Type B pancreatic cell (in vitro differentiated cells): ENCODE measurements at regions not wholly inside any gene's neighbourhood (a gene's known extent, or its start where the extent isn't known, plus 50 kb on each side); places are given as distances from the start of the nearest gene placed in this dataset.
A peak's percentile ranks its signal among the peaks of the same experiment; 100 is the strongest.

Experiments
- DNase-seq: peaks from one replicate; pipeline ENCODE4 v3.0.0; 2021; ENCODE audit warnings: mixed read lengths; ENCODE audit not compliant: unreplicated experiment; ENCODE audit errors: extremely low spot score
- H3K27ac Mint-ChIP-seq: 2 replicates; pipeline ENCODE4 v1.8.0; 2021; ENCODE audit warnings: mild to moderate bottlenecking, mixed read lengths
- H3K27me3 Mint-ChIP-seq: 2 replicates; pipeline ENCODE4 v1.8.0; 2021; ENCODE audit warnings: mixed read lengths
- H3K36me3 Mint-ChIP-seq: 2 replicates; pipeline ENCODE4 v1.8.0; 2021; ENCODE audit warnings: mixed read lengths
- H3K4me1 Mint-ChIP-seq: one replicate; pipeline ENCODE4 v1.8.0; 2021; ENCODE audit warnings: mixed read lengths; ENCODE audit not compliant: unreplicated experiment
- H3K4me3 Mint-ChIP-seq: 2 replicates; pipeline ENCODE4 v1.8.0; 2021; ENCODE audit warnings: mild to moderate bottlenecking, mixed read lengths
- H3K9me3 Mint-ChIP-seq: 2 replicates; pipeline ENCODE4 v1.8.0; 2021; ENCODE audit warnings: mixed read lengths
- TF ChIP-seq, protein P1 (sequence below): fragments of 200-600 bp; sonication (generic); conservative IDR thresholded peaks from 2 replicates; pipeline ENCODE4 v1.5.0; 2021; ENCODE audit warnings: antibody characterized with exemption, mild to moderate bottlenecking

DNA sequence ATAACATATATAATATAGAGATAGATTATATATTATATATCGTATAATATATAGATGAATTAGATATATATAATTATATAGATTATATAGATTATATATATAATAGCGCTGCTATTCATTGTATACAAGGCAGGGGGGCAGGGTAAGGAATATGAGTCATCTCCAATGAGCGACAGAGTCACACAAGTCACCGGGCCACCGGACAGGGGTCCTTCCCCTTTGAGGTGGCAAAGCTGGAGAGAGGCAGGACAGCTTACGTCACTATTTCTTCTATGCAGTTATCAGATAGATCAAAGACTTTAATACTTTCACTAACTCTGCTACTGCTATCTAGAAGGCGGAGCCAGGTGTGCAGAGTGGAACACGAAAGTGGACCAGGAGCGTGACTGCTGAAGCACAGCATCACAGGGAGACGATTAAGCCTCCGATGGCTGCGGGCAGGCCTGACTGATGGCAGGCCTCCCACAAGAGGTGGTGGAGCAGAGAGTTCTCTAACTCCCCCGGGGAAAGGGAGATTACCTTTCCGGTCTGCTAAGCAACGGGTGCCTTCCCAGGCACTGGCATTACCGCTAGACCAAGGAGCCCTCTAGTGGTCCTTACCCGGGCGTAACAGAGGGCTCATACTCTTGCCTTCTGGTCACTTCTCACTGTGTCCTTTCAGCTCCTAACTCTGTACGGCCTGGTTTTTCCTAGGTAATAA lies 2154.7 kb downstream of the MRPL39 start:
- no peaks in the 10 kb centered on the region for H3K9me3 Mint-ChIP-seq
- H3K4me1 Mint-ChIP-seq: no peaks in the 10 kb centered on the region
- peak overlapping the region; percentile 55 for H3K4me3 Mint-ChIP-seq
- H3K27me3 Mint-ChIP-seq: no peaks in the 10 kb centered on the region
- no peak overlapping the region for H3K27ac Mint-ChIP-seq
- DNase-seq: no peak
- TF ChIP-seq, protein P1, sequence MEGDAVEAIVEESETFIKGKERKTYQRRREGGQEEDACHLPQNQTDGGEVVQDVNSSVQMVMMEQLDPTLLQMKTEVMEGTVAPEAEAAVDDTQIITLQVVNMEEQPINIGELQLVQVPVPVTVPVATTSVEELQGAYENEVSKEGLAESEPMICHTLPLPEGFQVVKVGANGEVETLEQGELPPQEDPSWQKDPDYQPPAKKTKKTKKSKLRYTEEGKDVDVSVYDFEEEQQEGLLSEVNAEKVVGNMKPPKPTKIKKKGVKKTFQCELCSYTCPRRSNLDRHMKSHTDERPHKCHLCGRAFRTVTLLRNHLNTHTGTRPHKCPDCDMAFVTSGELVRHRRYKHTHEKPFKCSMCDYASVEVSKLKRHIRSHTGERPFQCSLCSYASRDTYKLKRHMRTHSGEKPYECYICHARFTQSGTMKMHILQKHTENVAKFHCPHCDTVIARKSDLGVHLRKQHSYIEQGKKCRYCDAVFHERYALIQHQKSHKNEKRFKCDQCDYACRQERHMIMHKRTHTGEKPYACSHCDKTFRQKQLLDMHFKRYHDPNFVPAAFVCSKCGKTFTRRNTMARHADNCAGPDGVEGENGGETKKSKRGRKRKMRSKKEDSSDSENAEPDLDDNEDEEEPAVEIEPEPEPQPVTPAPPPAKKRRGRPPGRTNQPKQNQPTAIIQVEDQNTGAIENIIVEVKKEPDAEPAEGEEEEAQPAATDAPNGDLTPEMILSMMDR: peak; percentile 70
- no peaks in the 10 kb centered on the region for H3K36me3 Mint-ChIP-seq

GRCh38 chr21:23445307-23445706 lies 2162.0 kb downstream of the MRPL39 start:
- H3K4me1 Mint-ChIP-seq: no peaks in the 10 kb centered on the region
- no peak overlapping the region for H3K27ac Mint-ChIP-seq
- no peaks in the 10 kb centered on the region for H3K9me3 Mint-ChIP-seq
- TF ChIP-seq, protein P1: no peak
- H3K36me3 Mint-ChIP-seq: no peaks in the 10 kb centered on the region
- H3K4me3 Mint-ChIP-seq: no peak overlapping the region
- H3K27me3 Mint-ChIP-seq: no peaks in the 10 kb centered on the region
- no peak for DNase-seq

DNA sequence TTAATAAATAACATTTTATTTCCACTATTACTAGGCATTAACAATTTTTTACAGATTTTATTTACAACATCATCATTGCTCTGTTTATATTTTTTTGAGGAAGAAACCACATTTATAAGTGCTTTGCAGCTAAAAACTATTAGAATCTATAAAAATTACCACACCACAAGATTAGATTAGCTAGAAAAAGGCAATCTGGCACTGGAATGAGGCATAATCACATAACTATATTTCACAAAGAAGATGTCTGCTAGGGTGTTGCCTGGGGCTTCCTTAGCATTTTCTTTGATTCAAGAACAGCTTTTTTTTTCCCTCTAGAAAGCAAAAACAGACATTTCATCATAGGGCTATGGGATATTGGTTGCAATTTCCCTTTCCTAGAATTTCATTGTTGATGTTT lies 2169.2 kb downstream of the MRPL39 start:
- H3K4me1 Mint-ChIP-seq: no peaks in the 10 kb centered on the region
- H3K27ac Mint-ChIP-seq: no peak overlapping the region

DNA sequence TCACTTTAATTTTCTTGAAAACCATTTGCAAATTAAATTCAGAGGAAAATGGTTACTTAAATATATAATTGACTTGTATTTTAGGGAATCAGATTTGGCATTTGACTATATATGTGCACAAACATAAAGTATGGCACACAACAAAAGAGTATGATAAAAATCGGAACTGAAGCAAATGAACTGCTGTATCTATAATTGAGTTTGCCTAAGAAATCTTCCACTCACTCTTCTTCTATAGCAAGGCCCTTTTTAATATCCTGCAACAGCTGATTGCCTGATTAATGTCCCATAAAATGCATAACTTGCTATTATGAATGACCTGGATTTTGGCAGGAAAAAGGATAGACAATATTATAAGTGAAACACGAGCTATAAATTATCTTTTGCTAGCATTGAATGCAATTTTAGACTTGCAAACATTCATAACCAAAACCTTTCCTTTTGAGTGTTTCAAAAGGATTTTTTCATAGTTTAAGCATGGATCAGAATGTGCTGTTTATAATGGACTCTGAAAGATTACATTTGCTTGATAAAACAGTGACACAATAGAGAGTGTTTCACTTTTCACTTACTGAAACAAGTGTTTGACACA lies 2204.3 kb downstream of the MRPL39 start:
- Mint-ChIP-seq H3K4me1 (no peaks in the 10 kb centered on the region), H3K27me3 (no peaks in the 10 kb centered on the region), H3K36me3 (no peaks in the 10 kb centered on the region), H3K27ac (no peak overlapping the region), H3K4me3 (no peak overlapping the region), H3K9me3 (no peaks in the 10 kb centered on the region)
- DNase-seq: no peak
- TF ChIP-seq, protein P1: no peak

More for the DNA sequence above, 2169.2 kb downstream of the MRPL39 start:
- Mint-ChIP-seq H3K9me3 (no peaks in the 10 kb centered on the region), H3K36me3 (no peaks in the 10 kb centered on the region), H3K4me3 (no peak overlapping the region), H3K27me3 (no peaks in the 10 kb centered on the region)
- no peak for DNase-seq
- TF ChIP-seq, protein P1: no peak

DNA sequence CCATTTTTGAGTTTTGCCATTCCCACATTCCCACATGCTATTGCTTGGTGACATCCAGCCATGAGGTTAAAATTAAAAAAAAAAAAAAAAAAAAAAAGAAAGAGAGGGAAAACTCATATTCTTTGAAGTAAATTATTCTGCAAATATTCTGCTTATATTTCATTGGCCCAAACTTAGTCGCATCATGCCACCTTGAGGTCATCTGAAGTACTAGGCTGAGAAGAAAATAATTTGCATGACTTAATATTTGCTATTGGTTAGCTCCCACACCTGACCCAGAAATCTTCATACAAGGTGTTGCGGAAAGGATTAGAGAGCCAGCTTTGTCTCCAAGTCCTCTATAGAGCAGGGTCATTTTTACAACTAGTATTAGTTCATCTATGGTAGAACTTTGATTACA lies 2206.0 kb downstream of the MRPL39 start:
- H3K9me3 Mint-ChIP-seq: no peaks in the 10 kb centered on the region
- no peaks in the 10 kb centered on the region for H3K4me1 Mint-ChIP-seq
- H3K27me3 Mint-ChIP-seq: no peaks in the 10 kb centered on the region
- TF ChIP-seq, protein P1: peak; percentile 69
- no peak for DNase-seq
- H3K4me3 Mint-ChIP-seq: no peak overlapping the region
- H3K36me3 Mint-ChIP-seq: no peaks in the 10 kb centered on the region
- no peak overlapping the region for H3K27ac Mint-ChIP-seq
